ENCODE measurements at regions not wholly inside any gene's neighbourhood (a gene's known extent, or its start where the extent isn't known, plus 50 kb on each side); places are given as distances from the start of the nearest gene placed in this dataset.
A peak's percentile ranks its signal among the peaks of the same experiment; 100 is the strongest.

- TF ChIP-seq CTCF (IDR thresholded peaks at IDR 0.05; ENCODE audit: unreplicated experiment): no peak
- no peak overlapping the region for H3K27ac Mint-ChIP-seq
- H3K36me3 Mint-ChIP-seq (ENCODE audit: insufficient read depth): no peaks in the 10 kb centered on the region
- no peak overlapping the region for H3K4me3 Mint-ChIP-seq (ENCODE audit: low read depth)
- H3K9me3 Mint-ChIP-seq (ENCODE audit: low read depth): no peaks in the 10 kb centered on the region
- no peaks in the 10 kb centered on the region for H3K4me1 Mint-ChIP-seq (ENCODE audit: low read depth)
- H3K27me3 Mint-ChIP-seq: peaks cover 43% of the 10 kb centered on the region
- no peak for DNase-seq (ENCODE audit: low spot score, unreplicated experiment)
Measured at GRCh38 chr10:113226399-113226798, 276.4 kb downstream of the TCF7L2 start.

GRCh38 chr10:113226831-113227445 is 276.9 kb downstream of the TCF7L2 start:
- H3K4me1 Mint-ChIP-seq (ENCODE audit: low read depth): no peaks in the 10 kb centered on the region
- no peak for DNase-seq (ENCODE audit: low spot score, unreplicated experiment)
- no peaks in the 10 kb centered on the region for H3K9me3 Mint-ChIP-seq (ENCODE audit: low read depth)
- no peak for TF ChIP-seq CTCF (IDR thresholded peaks at IDR 0.05; ENCODE audit: unreplicated experiment)
- no peaks in the 10 kb centered on the region for H3K36me3 Mint-ChIP-seq (ENCODE audit: insufficient read depth)
- no peak overlapping the region for H3K4me3 Mint-ChIP-seq (ENCODE audit: low read depth)
- no peak overlapping the region for H3K27ac Mint-ChIP-seq
- peaks cover 42% of the 10 kb centered on the region for H3K27me3 Mint-ChIP-seq

GRCh38 chr10:113228530-113228929 is 278.5 kb downstream of the TCF7L2 start:
- no peak overlapping the region for H3K4me3 Mint-ChIP-seq (ENCODE audit: low read depth)
- peaks cover 26% of the 10 kb centered on the region for H3K27me3 Mint-ChIP-seq
- H3K36me3 Mint-ChIP-seq (ENCODE audit: insufficient read depth): no peaks in the 10 kb centered on the region
- no peaks in the 10 kb centered on the region for H3K4me1 Mint-ChIP-seq (ENCODE audit: low read depth)
- H3K9me3 Mint-ChIP-seq (ENCODE audit: low read depth): no peaks in the 10 kb centered on the region
- no peak overlapping the region for H3K27ac Mint-ChIP-seq
- no peak for DNase-seq (ENCODE audit: low spot score, unreplicated experiment)
- no peak for TF ChIP-seq CTCF (IDR thresholded peaks at IDR 0.05; ENCODE audit: unreplicated experiment)

GRCh38 chr10:113230011-113230610 is 280.1 kb downstream of the TCF7L2 start:
- Mint-ChIP-seq H3K9me3 (ENCODE audit: low read depth) (no peaks in the 10 kb centered on the region), H3K36me3 (ENCODE audit: insufficient read depth) (no peaks in the 10 kb centered on the region), H3K4me1 (ENCODE audit: low read depth) (no peaks in the 10 kb centered on the region), H3K4me3 (ENCODE audit: low read depth) (no peak overlapping the region), H3K27me3 (peaks cover 21% of the 10 kb centered on the region), H3K27ac (peak overlapping the region; percentile 76)
- no peak for DNase-seq (ENCODE audit: low spot score, unreplicated experiment)
- TF ChIP-seq CTCF (IDR thresholded peaks at IDR 0.05; ENCODE audit: unreplicated experiment): no peak

GRCh38 chr10:113232928-113233511 is 283.0 kb downstream of the TCF7L2 start:
- TF ChIP-seq CTCF (IDR thresholded peaks at IDR 0.05; ENCODE audit: unreplicated experiment): no peak
- Mint-ChIP-seq H3K27ac (no peak overlapping the region), H3K4me3 (ENCODE audit: low read depth) (no peak overlapping the region), H3K27me3 (peaks cover 11% of the 10 kb centered on the region), H3K4me1 (ENCODE audit: low read depth) (no peaks in the 10 kb centered on the region), H3K9me3 (ENCODE audit: low read depth) (no peaks in the 10 kb centered on the region), H3K36me3 (ENCODE audit: insufficient read depth) (no peaks in the 10 kb centered on the region)
- no peak for DNase-seq (ENCODE audit: low spot score, unreplicated experiment)
